A673 (cell line): ENCODE measurements at regions not wholly inside any gene's neighbourhood (a gene's known extent, or its start where the extent isn't known, plus 50 kb on each side); places are given as distances from the start of the nearest gene placed in this dataset.

ENCODE experiments used
- EZH2 ChIP-seq: fragments of 200-600 bp; sonication (generic); IDR thresholded peaks from 2 replicates; pipeline ENCODE4 v1.6.1; 2017; ENCODE audit warnings: borderline replicate concordance, low read depth, mild to moderate bottlenecking, mixed read lengths, antibody characterized with exemption, low read length; ENCODE audit not compliant: poor library complexity, severe bottlenecking
- TF ChIP-seq, protein P1 (sequence below): fragments of 300-800, 200-600 bp; sonication (generic); conservative IDR thresholded peaks from 2 replicates; pipeline ENCODE4 v1.5.1; 2017; ENCODE audit warnings: low read depth, mild to moderate bottlenecking, antibody characterized with exemption, low read length, moderate library complexity, mixed read lengths

DNA sequence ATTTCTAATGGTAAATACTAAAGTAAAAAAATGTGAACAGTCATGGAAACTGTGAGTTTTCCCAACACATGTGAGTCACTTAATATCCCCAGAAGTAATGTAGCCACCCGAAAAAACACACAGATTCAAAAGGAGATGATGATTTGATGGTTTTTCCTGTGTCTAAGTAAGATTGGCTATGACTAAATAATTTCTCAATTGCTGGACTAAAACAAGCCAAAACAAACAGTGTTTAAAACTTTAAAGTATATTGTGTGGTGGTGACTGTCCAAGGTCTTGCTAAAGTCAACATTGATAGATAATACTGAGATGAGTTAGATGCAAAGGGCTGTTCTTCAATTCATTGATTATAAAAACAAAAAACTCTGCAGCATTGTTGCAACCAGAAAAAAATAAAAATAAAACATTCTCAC is 89.6 kb upstream of the SOX5 start:
- TF ChIP-seq, protein P1, sequence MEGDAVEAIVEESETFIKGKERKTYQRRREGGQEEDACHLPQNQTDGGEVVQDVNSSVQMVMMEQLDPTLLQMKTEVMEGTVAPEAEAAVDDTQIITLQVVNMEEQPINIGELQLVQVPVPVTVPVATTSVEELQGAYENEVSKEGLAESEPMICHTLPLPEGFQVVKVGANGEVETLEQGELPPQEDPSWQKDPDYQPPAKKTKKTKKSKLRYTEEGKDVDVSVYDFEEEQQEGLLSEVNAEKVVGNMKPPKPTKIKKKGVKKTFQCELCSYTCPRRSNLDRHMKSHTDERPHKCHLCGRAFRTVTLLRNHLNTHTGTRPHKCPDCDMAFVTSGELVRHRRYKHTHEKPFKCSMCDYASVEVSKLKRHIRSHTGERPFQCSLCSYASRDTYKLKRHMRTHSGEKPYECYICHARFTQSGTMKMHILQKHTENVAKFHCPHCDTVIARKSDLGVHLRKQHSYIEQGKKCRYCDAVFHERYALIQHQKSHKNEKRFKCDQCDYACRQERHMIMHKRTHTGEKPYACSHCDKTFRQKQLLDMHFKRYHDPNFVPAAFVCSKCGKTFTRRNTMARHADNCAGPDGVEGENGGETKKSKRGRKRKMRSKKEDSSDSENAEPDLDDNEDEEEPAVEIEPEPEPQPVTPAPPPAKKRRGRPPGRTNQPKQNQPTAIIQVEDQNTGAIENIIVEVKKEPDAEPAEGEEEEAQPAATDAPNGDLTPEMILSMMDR, result no peak
- no peak for TF ChIP-seq EZH2
